ENCODE measurements at regions not wholly inside any gene's neighbourhood (a gene's known extent, or its start where the extent isn't known, plus 50 kb on each side); places are given as distances from the start of the nearest gene placed in this dataset.

- Histone ChIP-seq H4K20me1 (ENCODE audit: control insufficient read depth, insufficient read depth) (no peaks in the 10 kb centered on the region), H3K27ac (ENCODE audit: control insufficient read depth, insufficient read depth) (no peak overlapping the region), H3K4me2 (ENCODE audit: control insufficient read depth, insufficient read depth) (no peak overlapping the region), H3K9me3 (replicated peaks; ENCODE audit: control insufficient read depth, insufficient read depth, low read length) (no peaks in the 10 kb centered on the region), H3K4me1 (ENCODE audit: control insufficient read depth, insufficient read depth, low read length) (no peaks in the 10 kb centered on the region), H3K27me3 (replicated peaks in 1 of 2; ENCODE audit: control insufficient read depth in 2 of 2, insufficient read depth in 2 of 2, low read length in 1 of 2) (peaks cover 0 to 3% of the 10 kb centered on the region in 2 experiments; a peak in 2 of 4 replicates), H2AFZ (ENCODE audit: control insufficient read depth, low read depth, low read length) (no peak overlapping the region), H3K79me2 (ENCODE audit: control insufficient read depth, insufficient read depth, low read length) (no peaks in the 10 kb centered on the region), H3K4me3 (no peak overlapping the region), H3K9ac (ENCODE audit: control insufficient read depth, insufficient read depth, low read length) (no peak overlapping the region), H3K36me3 (ENCODE audit: control insufficient read depth in 2 of 2, insufficient read depth in 2 of 2, low read length in 1 of 2) (no peaks in the 10 kb centered on the region)
- CTCF ChIA-PET = no interaction called here
- DNase-seq (ENCODE audit: low read depth, low spot score) (no peak), FAIRE-seq (no peak), ATAC-seq (no peak)
- no peak for TF ChIP-seq MXI1 (IDR thresholded peaks at IDR 0.05; ENCODE audit: low read depth, low read length)
- no peak for TF ChIP-seq SUPT20H (IDR thresholded peaks at IDR 0.05; ENCODE audit: borderline replicate concordance, control insufficient read depth, low read depth, low read length)
- no peak for TF ChIP-seq YY1 (IDR thresholded peaks at IDR 0.05; ENCODE audit: low read depth, low read length)
- TF ChIP-seq PAX8 (IDR thresholded peaks at IDR 0.05) = no peak
- no peak for TF ChIP-seq EZH2 (IDR thresholded peaks at IDR 0.05; ENCODE audit: borderline replicate concordance, control insufficient read depth, low read depth, low read length)
- TF ChIP-seq HSF1 (IDR thresholded peaks at IDR 0.05; ENCODE audit: low read depth, low read length) = no peak
- WGBS (ENCODE audit: insufficient coverage, insufficient replicate concordance, low lambda C conversion rate, missing lambda C conversion rate) = 0% methylated on average over 1 of the region's 1 CpG
- intact Hi-C loops (cut with micrococcal nuclease; ENCODE audit: unreplicated experiment) (no loop called here), in situ Hi-C loops (cut with MboI) (no loop called here)
- POLR2A ChIA-PET = interaction anchor here (0.6 kb wide), 2 partner anchors 9 to 586 kb away, joined by 3 to 8 read pairs; no protein-coding TSS in a partner anchor
- SMC1A ChIA-PET (ENCODE audit: uncharacterized antibody, unreplicated experiment) = interaction anchor here (2.3 kb wide), 1 partner anchor 10 kb away, joined by 7 read pairs; no protein-coding TSS in a partner anchor
- RAD21 ChIA-PET (ENCODE audit: unreplicated experiment) = no interaction called here
- no TSS peak for BruUV-seq (replicated peaks)
Observed at GRCh38 chr1:112093372-112093694, 103.9 kb upstream of the KCND3 start.

GRCh38 chr1:112099979-112100378, 110.5 kb upstream of the KCND3 start:
- ChIA-PET POLR2A (no interaction called here), CTCF (no interaction called here), SMC1A (ENCODE audit: uncharacterized antibody, unreplicated experiment) (no interaction called here), RAD21 (ENCODE audit: unreplicated experiment) (no interaction called here)
- 18% methylated on average over 2 of the region's 2 CpGs for WGBS (ENCODE audit: insufficient coverage, insufficient replicate concordance, low lambda C conversion rate, missing lambda C conversion rate)
- in situ Hi-C loops (cut with MboI) = no loop called here
- Histone ChIP-seq H3K36me3 (ENCODE audit: control insufficient read depth in 2 of 2, insufficient read depth in 2 of 2, low read length in 1 of 2) (no peaks in the 10 kb centered on the region), H3K4me3 (no peak overlapping the region), H3K4me1 (ENCODE audit: control insufficient read depth, insufficient read depth, low read length) (no peaks in the 10 kb centered on the region), H3K27me3 (replicated peaks in 1 of 2; ENCODE audit: control insufficient read depth in 2 of 2, insufficient read depth in 2 of 2, low read length in 1 of 2) (no peaks in the 10 kb centered on the region), H3K9me3 (replicated peaks; ENCODE audit: control insufficient read depth, insufficient read depth, low read length) (no peaks in the 10 kb centered on the region; the same call in 2 of the 3 replicates), H3K9ac (ENCODE audit: control insufficient read depth, insufficient read depth, low read length) (no peak overlapping the region), H2AFZ (ENCODE audit: control insufficient read depth, low read depth, low read length) (no peak overlapping the region), H4K20me1 (ENCODE audit: control insufficient read depth, insufficient read depth) (no peaks in the 10 kb centered on the region), H3K79me2 (ENCODE audit: control insufficient read depth, insufficient read depth, low read length) (no peaks in the 10 kb centered on the region), H3K27ac (ENCODE audit: control insufficient read depth, insufficient read depth) (no peak overlapping the region), H3K4me2 (ENCODE audit: control insufficient read depth, insufficient read depth) (no peak overlapping the region)
- TF ChIP-seq SIN3A (IDR thresholded peaks at IDR 0.05; ENCODE audit: low read depth, low read length) (no peak), MTA2 (IDR thresholded peaks at IDR 0.05; ENCODE audit: low read depth) (no peak), SRF (IDR thresholded peaks at IDR 0.05; ENCODE audit: low read depth in 2 of 2, low read length in 2 of 2) (no peak), TCF7 (IDR thresholded peaks at IDR 0.05; ENCODE audit: borderline replicate concordance) (no peak), HSF1 (IDR thresholded peaks at IDR 0.05; ENCODE audit: low read depth, low read length) (no peak), IRF4 (IDR thresholded peaks at IDR 0.05; ENCODE audit: low read depth, low read length) (no peak), NR2C2 (IDR thresholded peaks at IDR 0.05; ENCODE audit: borderline replicate concordance, control insufficient read depth, insufficient read length, low read depth) (no peak), RAD21 (IDR thresholded peaks at IDR 0.05; ENCODE audit: insufficient read depth, low read depth, low read length) (no peak), TCF3 (IDR thresholded peaks at IDR 0.05; ENCODE audit: borderline replicate concordance, insufficient read depth, low read depth, low read length) (no peak), RCOR1 (conservative IDR thresholded peaks at IDR 0.05; ENCODE audit: low read depth, low read length) (no peak)
- no peak for ATAC-seq
- FAIRE-seq = no peak
- intact Hi-C loops (cut with micrococcal nuclease; ENCODE audit: unreplicated experiment) = no loop called here
- DNase-seq (ENCODE audit: low read depth, low spot score) = no peak
- no TSS peak for BruUV-seq (replicated peaks)

All from GM12878 (cell line).